Right cardiac atrium (tissue), 5 donors: ENCODE measurements at regions not wholly inside any gene's neighbourhood (a gene's known extent, or its start where the extent isn't known, plus 50 kb on each side); places are given as distances from the start of the nearest gene placed in this dataset.

Experiments used
- ATAC-seq, 2 donors: fragments of 200-7000 bp; cut with Tn5 transposase; one replicate each; pipeline versions ENCODE4 v1.8.0 to v1.9.1; 2020; ENCODE audit warnings: moderate library complexity in 2 of 2, mild to moderate bottlenecking in 1 of 2
- DNase-seq, 3 donors: peaks; one replicate each; pipeline ENCODE4 v3.0.0-alpha.2; 2020
- H3K27ac ChIP-seq: one replicate; pipeline ENCODE4 v1.5.1; 2013; ENCODE audit warnings: mild to moderate bottlenecking, low read length, control low read depth, moderate library complexity
- H3K27me3 ChIP-seq: one replicate; pipeline ENCODE4 v1.6.1; 2013; ENCODE audit not compliant: control insufficient read depth, insufficient read depth
- H3K4me1 ChIP-seq: one replicate; pipeline ENCODE4 v1.6.1; 2013; ENCODE audit warnings: low read length; ENCODE audit not compliant: control insufficient read depth, insufficient read depth
- H3K4me3 ChIP-seq: one replicate; pipeline ENCODE4 v1.5.1; 2013; ENCODE audit warnings: low read length, control low read depth
- H3K9me3 ChIP-seq: one replicate; pipeline ENCODE4 v1.6.1; 2013; ENCODE audit warnings: low read length; ENCODE audit not compliant: control insufficient read depth
- WGBS: extraction: QIAGEN DNeasy Blood & Tissue Kit; methylation state at CpG from one replicate; pipeline ENCODE4 v1.1.7; 2013; 5-methylcytosine and 5-hydroxymethylcytosine counted together
- intact Hi-C, 4 donors: fragments of 100-400 bp; cut with DNase I; formaldehyde crosslinking; loops; one replicate each; pipeline versions ENCODE4 v1.11.0 to v1.14.0; 2022 to 2023
- donor health status: healthy with polysubstance abuse.
- donor health status: DM: no; HTN: yes; CAD: no.
- donor health status: DM: no; HTN: no; CAD: no.
- donor health status: DM: no; HTN: yes; CAD: no; lungs with severe emphysema.
- donor health status: DM: yes; HTN: yes; CAD: no.

- WGBS = 68% methylated on average over 1 of the region's 1 CpG
- Histone ChIP-seq H3K27ac (no peak overlapping the region), H3K4me3 (no peak overlapping the region)
Observed at GRCh38 chr4:124594945-124595344, 117.6 kb downstream of the ANKRD50 start.

GRCh38 chr4:124596816-124597215 is 115.7 kb downstream of the ANKRD50 start:
- H3K4me1 ChIP-seq = no peaks in the 10 kb centered on the region
- no peaks in the 10 kb centered on the region for H3K27me3 ChIP-seq
- no peak overlapping the region for H3K27ac ChIP-seq
- WGBS = 76% methylated on average over 4 of the region's 4 CpGs
- no peak overlapping the region for H3K4me3 ChIP-seq
- ATAC-seq = no peak
- H3K9me3 ChIP-seq = no peaks in the 10 kb centered on the region
- no peak for DNase-seq
- intact Hi-C loops = no loop called here

More at GRCh38 chr4:124594945-124595344, 117.6 kb downstream of the ANKRD50 start:
- intact Hi-C loops = no loop called here
- H3K4me1 ChIP-seq = no peaks in the 10 kb centered on the region
- no peaks in the 10 kb centered on the region for H3K27me3 ChIP-seq
- DNase-seq (no peak), ATAC-seq (no peak)
- no peaks in the 10 kb centered on the region for H3K9me3 ChIP-seq

GRCh38 chr4:124610211-124610610 is 102.3 kb downstream of the ANKRD50 start:
- Histone ChIP-seq H3K27me3 (no peaks in the 10 kb centered on the region), H3K9me3 (no peaks in the 10 kb centered on the region), H3K27ac (no peak overlapping the region), H3K4me1 (no peaks in the 10 kb centered on the region), H3K4me3 (no peak overlapping the region)
- intact Hi-C loops = no loop called here
- no peak for ATAC-seq
- 53% methylated on average over 2 of the region's 2 CpGs for WGBS
- DNase-seq = no peak
